ENCODE measurements at regions not wholly inside any gene's neighbourhood (a gene's known extent, or its start where the extent isn't known, plus 50 kb on each side); places are given as distances from the start of the nearest gene placed in this dataset.

- TF ChIP-seq CTCF (IDR thresholded peaks at IDR 0.05; ENCODE audit: low read depth, low read length) (no peak), EZH2phosphoT487 (IDR thresholded peaks at IDR 0.05; ENCODE audit: low read depth) (no peak)
Observed at GRCh38 chr1:157410457-157410856, 141.9 kb downstream of the FCRL5 start.

Data from OCI-LY3 (cell line).